BLaER1 treated with 17β-estradiol and CSF1 and Interleukin-3, amounts not matched to agents 10 nM and 100 nM (cell line): ENCODE measurements at regions not wholly inside any gene's neighbourhood (a gene's known extent, or its start where the extent isn't known, plus 50 kb on each side); places are given as distances from the start of the nearest gene placed in this dataset.

Experiments
- H3K27ac ChIP-seq, 11 experiments: shearing (Covaris generic); formaldehyde crosslinking; 2 replicates each; pipeline ENCODE4 v1.8.1; 2022
- H3K27me3 ChIP-seq, 11 experiments: shearing (Covaris generic); formaldehyde crosslinking; 2 replicates each; pipeline ENCODE4 v1.8.1; 2022
- H3K36me3 ChIP-seq, 11 experiments: shearing (Covaris generic); formaldehyde crosslinking; 2 replicates each; pipeline ENCODE4 v1.8.1; 2022
- H3K4me1 ChIP-seq, 10 experiments: shearing (Covaris generic); formaldehyde crosslinking; 2 replicates each; pipeline ENCODE4 v1.8.1; 2022
- H3K4me2 ChIP-seq, 11 experiments: shearing (Covaris generic); formaldehyde crosslinking; 2 replicates each; pipeline ENCODE4 v1.8.1; 2022
- H3K4me3 ChIP-seq, 10 experiments: shearing (Covaris generic); formaldehyde crosslinking; 2 replicates each; pipeline ENCODE4 v1.8.1; 2022
- H3K9ac ChIP-seq, 11 experiments: shearing (Covaris generic); formaldehyde crosslinking; 2 replicates each; pipeline ENCODE4 v1.8.1; 2022
- H3K9me3 ChIP-seq, 11 experiments: shearing (Covaris generic); formaldehyde crosslinking; replicated peaks in 1 of 11; 2 replicates each; pipeline ENCODE4 v1.8.1; 2022
- H4K20me1 ChIP-seq, 11 experiments: shearing (Covaris generic); formaldehyde crosslinking; 2 replicates each; pipeline ENCODE4 v1.8.1; 2022
- Cebpa-rat ChIP-seq, 11 experiments: shearing (Covaris generic); IDR thresholded peaks; 2 replicates each; pipeline ENCODE4 v1.8.1; 2022

DNA sequence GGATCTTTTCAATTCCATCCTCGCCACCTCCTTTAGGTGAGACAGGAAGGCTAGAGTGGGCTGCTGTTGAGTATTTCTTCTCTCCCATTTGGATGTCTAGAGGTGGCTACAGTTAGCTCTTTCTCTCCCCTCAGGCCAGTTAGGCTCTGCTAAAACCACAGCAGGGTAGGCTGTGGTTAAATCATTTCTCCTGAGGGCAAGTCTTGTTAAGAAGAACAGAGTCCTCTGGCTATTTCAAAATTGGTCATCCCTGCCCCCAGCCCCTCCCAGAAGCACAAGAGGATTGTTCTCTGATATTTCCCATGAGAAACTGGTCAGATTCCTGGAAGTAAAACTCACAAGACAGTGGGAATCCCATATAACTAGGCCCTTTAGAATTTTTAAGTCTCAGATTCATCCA is 1359.5 kb downstream of the TECRL start:
- Histone ChIP-seq H3K27me3 (no peaks in the 10 kb centered on the region), H3K4me3 (no peak overlapping the region), H3K4me2 (peak overlapping the region in 3 of 11 experiments; percentile 28 to 40 (median 32); a peak in 4 of 22 replicates), H4K20me1 (no peaks in the 10 kb centered on the region), H3K27ac (no peak overlapping the region), H3K9me3 (peaks cover 0 to 12% (median 4%) of the 10 kb centered on the region in 11 experiments; a peak in 8 of 22 replicates), H3K36me3 (no peaks in the 10 kb centered on the region), H3K4me1 (peaks cover 0 to 14% (median 0%) of the 10 kb centered on the region in 10 experiments; a peak in 5 of 20 replicates), H3K9ac (no peak overlapping the region)
- TF ChIP-seq Cebpa-rat (IDR thresholded peaks at IDR 0.05) = no peak

DNA sequence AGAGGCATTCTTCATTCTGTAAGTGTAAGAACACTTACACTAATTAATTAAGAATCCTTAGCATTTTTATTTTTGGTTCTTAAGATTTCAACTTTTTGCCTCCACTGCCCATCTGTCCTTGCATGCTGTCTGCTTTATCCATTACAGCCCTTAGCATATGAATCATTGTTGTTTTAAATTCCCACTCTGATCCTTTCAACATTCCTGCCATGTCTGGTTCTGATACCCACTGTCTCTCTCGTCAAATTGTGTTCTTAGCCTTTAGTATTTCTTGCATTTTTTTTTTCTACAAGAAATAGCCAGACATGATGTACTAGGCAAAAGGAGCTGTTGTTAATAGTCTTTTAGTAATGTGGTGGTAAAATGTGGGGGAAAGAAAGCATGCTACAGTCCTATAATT is 1360.0 kb downstream of the TECRL start:
- no peaks in the 10 kb centered on the region for H3K36me3 ChIP-seq
- no peak overlapping the region for H3K9ac ChIP-seq
- H3K4me3 ChIP-seq = no peak overlapping the region
- peak overlapping the region in 3 of 11 experiments; percentile 28 to 40 (median 32); a peak in 4 of 22 replicates for H3K4me2 ChIP-seq
- H3K9me3 ChIP-seq = peaks cover 0 to 12% (median 4%) of the 10 kb centered on the region in 11 experiments; a peak in 12 of 22 replicates
- H3K4me1 ChIP-seq = peaks cover 0 to 14% (median 0%) of the 10 kb centered on the region in 10 experiments; a peak in 5 of 20 replicates
- H3K27me3 ChIP-seq = no peaks in the 10 kb centered on the region
- TF ChIP-seq Cebpa-rat (IDR thresholded peaks at IDR 0.05) = no peak
- H3K27ac ChIP-seq = no peak overlapping the region
- no peaks in the 10 kb centered on the region for H4K20me1 ChIP-seq

DNA sequence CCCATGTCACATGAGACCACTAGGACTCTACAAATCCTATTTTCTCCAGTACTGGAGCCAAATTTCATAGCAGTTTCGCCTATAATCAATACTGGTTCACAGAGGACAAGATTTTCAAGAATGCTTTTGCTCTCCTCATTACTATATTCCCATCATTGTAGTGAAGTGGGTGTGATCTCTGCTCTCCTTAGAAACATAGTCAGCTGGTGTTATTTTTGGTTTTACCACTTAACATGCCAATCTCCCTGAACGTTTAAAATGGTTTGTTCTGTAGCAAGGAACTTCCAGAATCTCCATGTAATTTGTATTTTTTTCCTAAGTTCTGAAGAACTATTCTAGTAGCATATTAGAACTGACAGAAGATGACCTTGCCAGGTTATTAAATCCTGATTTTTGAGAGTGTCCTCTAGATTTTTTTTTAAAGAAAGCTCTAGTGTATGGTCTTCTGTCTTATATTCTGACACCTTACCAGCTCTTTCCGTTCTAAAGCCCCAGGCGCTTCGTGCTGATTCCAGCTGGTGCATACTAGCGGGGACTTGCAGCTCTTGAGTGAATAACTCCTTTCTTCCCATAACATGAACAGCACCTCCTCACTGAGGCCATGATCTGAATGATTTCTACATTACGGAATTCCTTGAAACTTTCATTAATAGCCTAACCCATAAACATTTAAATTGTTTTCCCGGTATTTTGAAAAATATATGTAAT is 1372.9 kb downstream of the TECRL start:
- Histone ChIP-seq H3K36me3 (no peaks in the 10 kb centered on the region), H3K9me3 (no peaks in the 10 kb centered on the region), H3K4me2 (no peak overlapping the region), H3K27ac (no peak overlapping the region), H3K4me1 (no peaks in the 10 kb centered on the region), H3K27me3 (no peaks in the 10 kb centered on the region), H3K4me3 (no peak overlapping the region), H4K20me1 (no peaks in the 10 kb centered on the region), H3K9ac (no peak overlapping the region)
- TF ChIP-seq Cebpa-rat (IDR thresholded peaks at IDR 0.05) = no peak

DNA sequence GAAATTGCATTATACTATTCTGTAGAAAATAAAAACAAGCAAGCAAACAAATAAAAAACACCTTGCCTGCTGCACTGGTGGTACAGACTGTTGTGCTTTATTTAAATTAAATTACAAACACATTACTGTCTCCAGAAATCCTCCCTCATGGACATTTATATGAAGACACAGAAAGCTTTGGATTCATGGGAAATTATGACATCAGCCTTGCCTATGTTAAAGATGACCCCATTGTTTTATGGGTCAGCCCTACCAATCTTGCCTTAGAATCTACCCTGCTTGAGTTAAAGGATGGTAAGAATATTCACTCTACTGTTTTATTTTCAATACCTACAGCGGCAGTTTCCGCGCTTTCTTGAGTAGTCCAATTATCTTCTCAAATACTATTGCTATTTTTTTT is 1379.9 kb downstream of the TECRL start:
- Histone ChIP-seq H3K27ac (no peak overlapping the region), H4K20me1 (no peaks in the 10 kb centered on the region), H3K4me1 (no peaks in the 10 kb centered on the region), H3K9ac (no peak overlapping the region), H3K4me3 (no peak overlapping the region), H3K36me3 (no peaks in the 10 kb centered on the region), H3K27me3 (no peaks in the 10 kb centered on the region), H3K4me2 (no peak overlapping the region), H3K9me3 (no peaks in the 10 kb centered on the region)
- TF ChIP-seq Cebpa-rat (IDR thresholded peaks at IDR 0.05) = no peak

DNA sequence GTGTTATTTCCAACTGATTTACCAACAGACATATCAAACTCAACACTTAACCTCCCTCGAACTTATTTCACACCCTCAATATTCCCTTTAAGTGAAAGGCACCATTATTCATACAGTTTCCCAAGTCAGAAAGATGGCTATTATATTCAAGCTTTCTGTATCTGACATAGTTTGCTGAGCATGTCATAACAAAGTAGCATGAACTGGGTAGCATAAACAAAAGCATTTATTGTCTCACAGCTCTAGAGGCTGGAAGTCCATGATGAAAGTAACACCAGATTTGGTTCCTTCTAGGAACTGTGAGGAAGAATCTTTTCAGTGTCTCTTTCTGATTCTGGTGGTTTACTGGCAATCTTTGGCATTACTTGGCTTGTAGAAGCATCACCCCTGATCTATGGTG is 1388.6 kb downstream of the TECRL start:
- no peak overlapping the region for H3K27ac ChIP-seq
- no peak for TF ChIP-seq Cebpa-rat (IDR thresholded peaks at IDR 0.05)
- H3K4me2 ChIP-seq = no peak overlapping the region
- H3K9ac ChIP-seq = no peak overlapping the region
- H3K9me3 ChIP-seq = no peaks in the 10 kb centered on the region
- H3K4me1 ChIP-seq = no peaks in the 10 kb centered on the region
- H3K27me3 ChIP-seq = no peaks in the 10 kb centered on the region
- no peaks in the 10 kb centered on the region for H4K20me1 ChIP-seq
- H3K36me3 ChIP-seq = no peaks in the 10 kb centered on the region
- no peak overlapping the region for H3K4me3 ChIP-seq

DNA sequence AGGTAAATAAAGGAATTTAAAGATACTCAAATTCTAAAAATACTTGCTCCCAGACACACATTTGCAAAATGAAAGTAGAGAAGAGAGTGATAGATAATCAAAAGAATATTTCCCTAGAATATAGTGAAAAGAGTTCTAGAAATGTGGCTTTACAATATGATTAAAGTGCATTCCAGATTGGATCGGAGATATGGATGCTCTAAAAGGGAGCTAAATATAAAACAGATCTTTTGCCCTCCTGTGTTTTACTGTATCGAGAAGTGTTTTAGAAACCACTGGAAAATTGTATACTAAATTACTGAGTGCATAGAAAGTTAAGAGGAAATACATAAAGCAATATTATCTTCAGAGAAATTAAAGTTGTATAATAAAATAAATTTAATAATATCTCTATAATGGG is 1392.0 kb downstream of the TECRL start:
- no peaks in the 10 kb centered on the region for H3K36me3 ChIP-seq
- no peaks in the 10 kb centered on the region for H4K20me1 ChIP-seq
- TF ChIP-seq Cebpa-rat (IDR thresholded peaks at IDR 0.05) = no peak
- H3K27me3 ChIP-seq = no peaks in the 10 kb centered on the region
- H3K27ac ChIP-seq = no peak overlapping the region
- no peaks in the 10 kb centered on the region for H3K9me3 ChIP-seq
- no peak overlapping the region for H3K4me3 ChIP-seq
- no peak overlapping the region for H3K4me2 ChIP-seq
- no peaks in the 10 kb centered on the region for H3K4me1 ChIP-seq
- H3K9ac ChIP-seq = no peak overlapping the region

DNA sequence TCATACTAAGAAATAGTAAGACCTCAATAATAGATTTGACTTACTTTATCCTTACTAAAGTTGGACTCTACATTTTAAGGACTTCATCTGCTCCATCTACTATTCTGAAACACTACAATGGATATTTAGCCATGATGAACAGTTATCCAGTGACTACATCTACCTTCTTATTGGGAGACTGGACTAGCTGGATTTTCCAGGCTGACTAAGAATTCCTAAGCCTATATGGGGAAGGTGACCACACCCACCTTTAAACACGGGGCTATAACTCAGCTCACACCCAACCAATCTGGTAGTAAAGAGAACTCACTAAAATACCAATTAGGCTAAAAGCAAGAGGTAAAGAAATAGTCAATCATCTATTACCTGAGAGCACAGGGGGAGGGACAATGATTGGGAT is 1438.4 kb downstream of the TECRL start:
- H3K4me2 ChIP-seq = no peak overlapping the region
- peaks cover 0 to 5% (median 0%) of the 10 kb centered on the region in 10 experiments; a peak in 1 of 20 replicates for H3K4me1 ChIP-seq
- H3K27ac ChIP-seq = no peak overlapping the region
- no peak for TF ChIP-seq Cebpa-rat (IDR thresholded peaks at IDR 0.05)
- no peak overlapping the region for H3K9ac ChIP-seq
- H3K36me3 ChIP-seq = no peaks in the 10 kb centered on the region
- no peaks in the 10 kb centered on the region for H3K27me3 ChIP-seq
- peaks cover 0 to 4% (median 0%) of the 10 kb centered on the region in 11 experiments; a peak in 1 of 22 replicates for H3K9me3 ChIP-seq
- H4K20me1 ChIP-seq = no peaks in the 10 kb centered on the region
- H3K4me3 ChIP-seq = no peak overlapping the region

DNA sequence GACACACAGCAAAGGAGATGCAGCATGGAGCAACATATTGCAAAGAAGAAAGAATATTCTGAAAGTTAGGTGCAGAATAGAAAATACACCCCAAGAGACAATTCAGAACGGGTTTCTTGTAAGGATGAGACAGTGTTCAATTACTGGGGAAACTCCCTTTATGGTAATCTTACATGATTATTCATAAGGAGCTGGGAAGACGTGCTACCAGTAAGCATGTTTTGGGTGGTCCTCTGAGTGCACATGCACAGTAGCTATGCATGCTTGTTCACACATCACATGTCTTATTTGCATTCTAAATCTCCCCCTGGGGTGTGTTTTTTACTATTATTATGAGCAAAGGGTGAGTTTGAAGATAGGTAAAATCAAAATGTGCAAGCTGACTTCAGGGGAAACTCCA is 1448.8 kb downstream of the TECRL start:
- Histone ChIP-seq H3K9me3 (no peaks in the 10 kb centered on the region), H3K4me3 (no peak overlapping the region), H3K27ac (no peak overlapping the region), H3K4me1 (no peaks in the 10 kb centered on the region), H3K27me3 (no peaks in the 10 kb centered on the region), H3K36me3 (no peaks in the 10 kb centered on the region), H4K20me1 (no peaks in the 10 kb centered on the region), H3K9ac (no peak overlapping the region), H3K4me2 (no peak overlapping the region)
- no peak for TF ChIP-seq Cebpa-rat (IDR thresholded peaks at IDR 0.05)

DNA sequence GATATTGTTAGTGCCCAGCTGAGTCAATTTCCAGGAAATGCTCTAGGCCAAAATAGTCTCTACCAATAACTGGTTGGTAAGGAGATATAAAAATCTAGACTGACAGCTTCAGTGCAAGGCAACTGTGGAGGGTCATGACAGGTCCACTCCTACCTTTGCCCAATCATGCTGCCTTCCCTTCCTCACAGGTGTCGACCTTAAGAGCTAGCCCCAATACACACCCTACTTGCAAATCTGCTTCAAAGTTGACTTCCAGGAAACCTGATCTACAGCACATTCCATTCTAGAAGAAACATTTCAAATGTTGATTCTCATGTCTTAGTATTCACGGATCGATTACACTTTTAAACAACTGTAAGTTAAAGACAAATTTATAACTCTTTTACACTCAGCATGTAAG is 1455.5 kb downstream of the TECRL start:
- no peak overlapping the region for H3K27ac ChIP-seq
- no peak for TF ChIP-seq Cebpa-rat (IDR thresholded peaks at IDR 0.05)

DNA sequence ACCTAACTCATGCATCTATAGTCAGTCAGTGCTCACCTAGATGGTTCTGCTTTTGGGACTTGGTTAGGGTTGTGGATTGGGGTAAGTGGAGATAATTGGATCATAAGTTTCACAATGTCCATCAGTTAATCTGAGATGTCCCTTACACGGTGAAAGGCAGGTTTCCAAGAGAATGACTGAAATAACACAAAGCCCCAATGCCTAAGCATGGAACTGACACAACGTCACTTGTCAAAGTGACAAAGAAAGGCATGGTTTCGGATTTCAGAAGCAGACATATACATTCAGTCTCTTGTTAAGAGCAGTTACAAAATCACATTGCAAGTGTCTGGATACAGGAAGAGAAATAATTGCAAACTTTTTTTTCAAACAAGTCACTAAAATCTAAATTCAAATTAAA is 1456.9 kb downstream of the TECRL start:
- Histone ChIP-seq H3K4me3 (no peak overlapping the region), H3K4me1 (no peaks in the 10 kb centered on the region), H4K20me1 (no peaks in the 10 kb centered on the region), H3K27ac (no peak overlapping the region), H3K36me3 (no peaks in the 10 kb centered on the region), H3K4me2 (no peak overlapping the region), H3K9me3 (no peaks in the 10 kb centered on the region), H3K27me3 (no peaks in the 10 kb centered on the region), H3K9ac (no peak overlapping the region)
- no peak for TF ChIP-seq Cebpa-rat (IDR thresholded peaks at IDR 0.05)

More for the DNA sequence above, 1455.5 kb downstream of the TECRL start:
- Histone ChIP-seq H3K4me2 (no peak overlapping the region), H4K20me1 (no peaks in the 10 kb centered on the region), H3K4me1 (no peaks in the 10 kb centered on the region), H3K9me3 (no peaks in the 10 kb centered on the region), H3K36me3 (no peaks in the 10 kb centered on the region), H3K9ac (no peak overlapping the region), H3K4me3 (no peak overlapping the region), H3K27me3 (no peaks in the 10 kb centered on the region)
